ENCODE measurements at regions not wholly inside any gene's neighbourhood (a gene's known extent, or its start where the extent isn't known, plus 50 kb on each side); places are given as distances from the start of the nearest gene placed in this dataset.
"Not testable (repeated sequence)": the region's sequence is repeated elsewhere in the genome, so short reads cannot be mapped to it uniquely, and the experiment has no call there.

GRCh38 chr13:73521985-73522524 lies 463.2 kb downstream of the KLF5 start:
- H3K27me3 ChIP-seq, result no peaks in the 10 kb centered on the region
- no peak overlapping the region for H3K27ac ChIP-seq
- intact Hi-C loops (cut with DNase I), result no loop called here
- 28 to 33% (median 29%) methylated on average over 4 of the region's 4 CpGs for WGBS, 3 donors
- no peaks in the 10 kb centered on the region for H3K4me1 ChIP-seq (ENCODE audit: insufficient read depth)
- H3K4me3 ChIP-seq, result no peak overlapping the region
- DNase-seq, result no peak
- TF ChIP-seq POLR2A (IDR thresholded peaks at IDR 0.05) (no peak), CTCF (IDR thresholded peaks at IDR 0.05) (no peak), EP300 (IDR thresholded peaks at IDR 0.05) (no peak)
- H3K36me3 ChIP-seq, result no peaks in the 10 kb centered on the region
- no peaks in the 10 kb centered on the region for H3K9me3 ChIP-seq

GRCh38 chr13:73521290-73521624 lies 462.5 kb downstream of the KLF5 start:
- no peak overlapping the region for H3K4me3 ChIP-seq
- no peak overlapping the region for H3K27ac ChIP-seq
- H3K27me3 ChIP-seq, result no peaks in the 10 kb centered on the region
- H3K36me3 ChIP-seq, result no peaks in the 10 kb centered on the region
- no peaks in the 10 kb centered on the region for H3K4me1 ChIP-seq (ENCODE audit: insufficient read depth)
- H3K9me3 ChIP-seq, result no peaks in the 10 kb centered on the region
- DNase-seq, result no peak
- 22 to 37% (median 24%) methylated on average over 2 of the region's 2 CpGs for WGBS, 3 donors
- intact Hi-C loops (cut with DNase I), result no loop called here
- no peak for TF ChIP-seq EP300 (IDR thresholded peaks at IDR 0.05)
- TF ChIP-seq POLR2A (IDR thresholded peaks at IDR 0.05), result no peak
- no peak for TF ChIP-seq CTCF (IDR thresholded peaks at IDR 0.05)

GRCh38 chr13:73520566-73521289 lies 461.9 kb downstream of the KLF5 start:
- 62 to 69% (median 67%) methylated on average over 8 of the region's 8 CpGs for WGBS, 3 donors
- Histone ChIP-seq H3K27ac (no peak overlapping the region), H3K36me3 (no peaks in the 10 kb centered on the region), H3K27me3 (no peaks in the 10 kb centered on the region), H3K9me3 (no peaks in the 10 kb centered on the region), H3K4me1 (ENCODE audit: insufficient read depth) (no peaks in the 10 kb centered on the region), H3K4me3 (no peak overlapping the region)
- TF ChIP-seq CTCF (IDR thresholded peaks at IDR 0.05) (no peak), POLR2A (IDR thresholded peaks at IDR 0.05) (no peak), EP300 (IDR thresholded peaks at IDR 0.05) (no peak)
- intact Hi-C loops (cut with DNase I), result no loop called here
- no peak for DNase-seq

- intact Hi-C loops (cut with DNase I); H3K9me3 ChIP-seq; H3K27me3 ChIP-seq; H3K27ac ChIP-seq; DNase-seq; H3K4me1 ChIP-seq (ENCODE audit: insufficient read depth); H3K4me3 ChIP-seq; H3K36me3 ChIP-seq: not testable (repeated sequence)
- whole genome bisulfite sequencing, 3 donors, result 85 to 89% (median 88%) methylated on average over 2 of the region's 2 CpGs
These were observed 461.3 kb downstream of the KLF5 start for GRCh38 chr13:73520135-73520534.

- no peaks in the 10 kb centered on the region for H3K36me3 ChIP-seq
- WGBS, 3 donors, result 91 to 95% (median 92%) methylated on average over 6 of the region's 6 CpGs
- no peaks in the 10 kb centered on the region for H3K4me1 ChIP-seq (ENCODE audit: insufficient read depth)
- DNase-seq, result no peak
- intact Hi-C loops (cut with DNase I), result no loop called here
- H3K9me3 ChIP-seq, result no peaks in the 10 kb centered on the region
- no peak overlapping the region for H3K4me3 ChIP-seq
- TF ChIP-seq POLR2A (IDR thresholded peaks at IDR 0.05) (no peak), CTCF (IDR thresholded peaks at IDR 0.05) (no peak), EP300 (IDR thresholded peaks at IDR 0.05) (no peak)
- H3K27me3 ChIP-seq, result no peaks in the 10 kb centered on the region
- H3K27ac ChIP-seq, result no peak overlapping the region
These were observed 460.8 kb downstream of the KLF5 start for GRCh38 chr13:73519396-73520116.

Data from ovary (tissue), 7 donors.